DND-41 (cell line): ENCODE measurements at regions not wholly inside any gene's neighbourhood (a gene's known extent, or its start where the extent isn't known, plus 50 kb on each side); places are given as distances from the start of the nearest gene placed in this dataset.

Source experiments
- ATAC-seq: fragments of 200-7000 bp; cut with Tn5 transposase; 3 replicates; pipeline ENCODE4 v1.9.1; 2021; ENCODE audit warnings: low read depth; ENCODE audit not compliant: insufficient read depth
- DNase-seq: peaks from one replicate; pipeline ENCODE4 v3.0.0-alpha.2; 2020
- H2AFZ ChIP-seq: 2 replicates; pipeline ENCODE4 v1.6.0; 2012; ENCODE audit warnings: low read depth, low read length
- H3K27ac ChIP-seq: 2 replicates; pipeline ENCODE4 v1.5.1; 2012; ENCODE audit warnings: low read length, inconsistent platforms
- H3K27me3 ChIP-seq: fragments of 200-600 bp; sonication (generic); 2 replicates; pipeline ENCODE4 v1.6.0; 2012; ENCODE audit warnings: low read length, mild to moderate bottlenecking, inconsistent platforms; ENCODE audit not compliant: insufficient read depth, poor library complexity
- H3K36me3 ChIP-seq: 2 replicates; pipeline ENCODE4 v1.5.1; 2012; ENCODE audit warnings: low read length, inconsistent platforms; ENCODE audit not compliant: insufficient read depth
- H3K4me1 ChIP-seq: 2 replicates; pipeline ENCODE4 v1.5.1; 2012; ENCODE audit warnings: mild to moderate bottlenecking, low read length; ENCODE audit not compliant: insufficient read depth
- H3K4me2 ChIP-seq: 2 replicates; pipeline ENCODE4 v1.6.0; 2012; ENCODE audit warnings: mild to moderate bottlenecking, moderate library complexity, low read length, inconsistent platforms; ENCODE audit not compliant: insufficient read depth
- H3K4me3 ChIP-seq, 2 experiments: fragments of 200-600 bp in 1 of 2; shearing (Covaris generic) in 1 of 2; 2 replicates each; pipeline ENCODE4 v1.5.1; 2012 to 2016; ENCODE audit warnings: inconsistent platforms in 2 of 2, low read length in 2 of 2, mild to moderate bottlenecking in 2 of 2, low read depth in 1 of 2, moderate library complexity in 1 of 2
- H3K79me2 ChIP-seq: 2 replicates; pipeline ENCODE4 v1.6.0; 2012; ENCODE audit warnings: low read length, inconsistent platforms; ENCODE audit not compliant: insufficient read depth
- H3K9ac ChIP-seq: 2 replicates; pipeline ENCODE4 v1.6.0; 2012; ENCODE audit warnings: low read depth, mild to moderate bottlenecking, inconsistent platforms, low read length, moderate library complexity
- H3K9me3 ChIP-seq: 2 replicates; pipeline ENCODE4 v1.5.1; 2012; ENCODE audit warnings: low read length, moderate library complexity, mild to moderate bottlenecking, inconsistent platforms; ENCODE audit not compliant: insufficient read depth, severe bottlenecking
- H4K20me1 ChIP-seq: 2 replicates; pipeline ENCODE4 v1.6.0; 2012; ENCODE audit warnings: low read length; ENCODE audit not compliant: insufficient read depth
- CTCF ChIP-seq: IDR thresholded peaks from 2 replicates; pipeline ENCODE4 v1.5.1; 2012; ENCODE audit warnings: borderline replicate concordance, low read length, moderate library complexity, mild to moderate bottlenecking; ENCODE audit not compliant: poor library complexity, severe bottlenecking; ENCODE audit errors: extremely low read depth
- EZH2 ChIP-seq: IDR thresholded peaks from 3 replicates; pipeline ENCODE4 v1.6.1; 2012; ENCODE audit warnings: borderline replicate concordance, low read depth, mild to moderate bottlenecking, moderate library complexity, low read length, inconsistent platforms; ENCODE audit not compliant: severe bottlenecking

- DNase-seq (no peak), ATAC-seq (no peak)
- no peaks in the 10 kb centered on the region for H4K20me1 ChIP-seq
- H3K4me2 ChIP-seq: no peak overlapping the region
- no peak for TF ChIP-seq EZH2
- no peak for TF ChIP-seq CTCF
- no peak overlapping the region for H2AFZ ChIP-seq
- H3K9ac ChIP-seq: no peak overlapping the region
- no peaks in the 10 kb centered on the region for H3K36me3 ChIP-seq
- no peak overlapping the region for H3K4me3 ChIP-seq
- H3K79me2 ChIP-seq: no peaks in the 10 kb centered on the region
- no peaks in the 10 kb centered on the region for H3K9me3 ChIP-seq
- H3K27me3 ChIP-seq: peaks cover 4% of the 10 kb centered on the region
- no peak overlapping the region for H3K27ac ChIP-seq
- H3K4me1 ChIP-seq: no peaks in the 10 kb centered on the region
Observed at GRCh38 chr6:11633741-11634509, 96.4 kb downstream of the TMEM170B start.

GRCh38 chr6:11634948-11635347 lies 97.4 kb downstream of the TMEM170B start:
- ATAC-seq (no peak), DNase-seq (no peak)
- TF ChIP-seq EZH2: no peak
- TF ChIP-seq CTCF: no peak
- no peak overlapping the region for H3K4me3 ChIP-seq
- no peaks in the 10 kb centered on the region for H3K36me3 ChIP-seq
- no peaks in the 10 kb centered on the region for H3K79me2 ChIP-seq
- no peaks in the 10 kb centered on the region for H3K4me1 ChIP-seq
- no peaks in the 10 kb centered on the region for H3K9me3 ChIP-seq
- H3K27me3 ChIP-seq: peaks cover 4% of the 10 kb centered on the region
- H3K27ac ChIP-seq: no peak overlapping the region
- no peak overlapping the region for H3K4me2 ChIP-seq
- H2AFZ ChIP-seq: no peak overlapping the region
- no peak overlapping the region for H3K9ac ChIP-seq
- no peaks in the 10 kb centered on the region for H4K20me1 ChIP-seq

GRCh38 chr6:11636121-11636520 lies 98.6 kb downstream of the TMEM170B start:
- H3K4me2 ChIP-seq: no peak overlapping the region
- TF ChIP-seq EZH2: no peak
- no peak for TF ChIP-seq CTCF
- H3K27me3 ChIP-seq: peaks cover 4% of the 10 kb centered on the region
- H3K9ac ChIP-seq: no peak overlapping the region
- ATAC-seq (no peak), DNase-seq (no peak)
- no peak overlapping the region for H2AFZ ChIP-seq
- H4K20me1 ChIP-seq: no peaks in the 10 kb centered on the region
- H3K4me1 ChIP-seq: no peaks in the 10 kb centered on the region
- H3K4me3 ChIP-seq: no peak overlapping the region
- H3K36me3 ChIP-seq: no peaks in the 10 kb centered on the region
- H3K27ac ChIP-seq: no peak overlapping the region
- H3K79me2 ChIP-seq: no peaks in the 10 kb centered on the region
- no peaks in the 10 kb centered on the region for H3K9me3 ChIP-seq
